ENCODE measurements at regions not wholly inside any gene's neighbourhood (a gene's known extent, or its start where the extent isn't known, plus 50 kb on each side); places are given as distances from the start of the nearest gene placed in this dataset.

DNA sequence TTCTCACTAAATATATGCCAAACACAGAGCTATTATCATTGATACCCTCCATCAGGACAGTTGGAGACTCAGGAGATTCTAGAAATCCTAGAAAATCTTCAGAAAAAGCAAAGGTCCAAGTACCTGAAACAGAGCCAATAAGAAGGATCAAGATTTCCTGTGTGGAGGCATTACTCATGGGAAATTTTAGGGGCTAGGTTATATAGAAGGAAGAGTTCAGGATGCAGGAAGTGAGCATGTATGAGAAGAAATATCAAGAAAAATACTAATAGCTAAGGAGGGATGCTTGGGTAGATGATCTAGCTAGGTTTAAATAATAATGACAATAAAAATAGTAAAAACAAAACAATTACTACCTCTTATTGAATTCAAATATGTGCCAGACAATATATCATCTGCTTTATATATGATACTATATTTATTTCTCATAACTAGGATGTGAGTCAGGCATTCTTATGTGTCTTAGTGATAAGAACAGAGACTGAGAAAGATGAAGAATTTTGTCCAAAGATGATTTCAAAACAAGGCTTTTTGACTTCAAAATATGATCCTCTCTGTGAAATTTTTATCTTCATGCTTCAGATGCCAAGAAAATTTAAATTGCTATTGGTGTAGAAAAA lies 66.4 kb upstream of the HHIP start:
- no peak for DNase-seq

- DNase-seq: no peak
Measured at GRCh38 chr4:144580430-144580829, 65.5 kb upstream of the HHIP start.

DNA sequence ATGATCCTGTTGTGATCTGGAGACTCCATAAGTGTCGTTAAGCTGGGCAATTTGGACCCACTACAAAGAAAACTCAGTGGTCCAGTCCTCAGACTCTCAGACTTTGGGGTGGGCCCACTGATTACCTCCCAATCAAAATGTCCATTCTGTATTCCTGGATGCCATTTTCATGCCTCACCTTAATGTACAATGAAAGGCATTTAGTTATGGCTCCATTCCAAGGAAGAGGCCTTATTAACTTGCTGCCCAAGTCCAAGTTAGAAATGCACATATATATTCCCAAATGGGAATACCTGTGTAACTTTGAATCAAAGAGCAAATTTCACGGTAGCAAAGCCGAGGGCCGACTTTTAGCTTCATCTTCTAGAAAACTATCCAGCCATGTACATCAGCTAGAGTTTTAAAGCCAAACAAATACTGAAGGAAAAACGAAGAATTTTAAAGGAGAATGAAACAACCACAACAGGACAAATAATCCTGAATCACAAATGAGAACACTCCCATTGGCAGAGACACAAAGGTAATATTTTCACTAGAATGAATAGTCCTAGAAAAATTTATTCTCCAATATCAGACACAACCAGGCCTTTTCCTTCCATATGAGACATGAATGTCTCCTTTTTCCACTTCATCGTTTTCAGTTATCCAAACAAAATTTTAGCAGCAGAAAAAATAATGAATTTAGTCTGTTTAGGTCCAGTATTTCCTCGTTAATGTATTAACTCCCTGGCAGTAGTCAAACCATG lies 63.7 kb upstream of the HHIP start:
- DNase-seq: no peak

- peak; percentile 24 for DNase-seq
Measured at GRCh38 chr4:144582975-144583374, 63.0 kb upstream of the HHIP start.

DNA sequence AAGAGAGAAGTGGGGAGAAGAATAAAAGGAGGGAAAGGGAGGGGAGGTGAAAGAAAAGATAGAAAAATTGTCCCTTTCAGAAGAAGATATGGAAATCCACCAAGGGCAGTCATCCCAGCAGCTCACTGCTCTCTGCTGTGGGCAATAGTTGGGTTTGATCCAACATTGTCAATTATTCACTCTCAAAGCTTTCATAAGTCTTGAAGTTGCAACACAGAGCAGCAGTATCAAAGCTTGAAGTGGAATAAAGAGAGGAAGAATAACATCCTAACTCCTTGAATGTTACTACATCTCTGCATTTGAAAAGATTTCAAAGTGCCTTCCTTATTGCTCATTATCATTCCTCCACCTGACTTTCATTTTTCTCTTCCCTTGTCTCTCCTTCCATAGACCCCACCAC lies 62.3 kb upstream of the HHIP start:
- no peak for DNase-seq

GRCh38 chr4:144584428-144584827 lies 61.5 kb upstream of the HHIP start:
- peak; percentile 19 for DNase-seq

DNA sequence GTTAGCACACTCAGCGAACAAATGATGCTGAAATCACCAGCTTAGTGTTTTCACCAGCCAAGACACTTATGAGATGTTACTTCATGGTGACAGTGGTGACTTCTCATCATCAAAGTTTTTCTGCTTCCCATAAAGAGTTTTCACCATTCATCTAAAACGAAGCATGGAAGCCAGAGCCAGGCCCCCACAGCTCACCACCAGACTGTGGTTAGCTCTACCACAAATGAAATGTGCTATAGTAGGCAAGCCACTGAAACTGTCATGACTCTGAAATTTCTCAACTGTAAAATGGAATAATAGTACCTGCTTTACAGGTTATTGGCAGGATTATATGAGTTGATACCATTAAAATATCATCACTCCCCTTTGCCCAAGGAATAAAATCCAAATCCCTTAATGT lies 56.4 kb upstream of the HHIP start:
- no peak for DNase-seq

- DNase-seq: no peak
Measured at GRCh38 chr4:144590020-144590419, 55.9 kb upstream of the HHIP start.

DNA sequence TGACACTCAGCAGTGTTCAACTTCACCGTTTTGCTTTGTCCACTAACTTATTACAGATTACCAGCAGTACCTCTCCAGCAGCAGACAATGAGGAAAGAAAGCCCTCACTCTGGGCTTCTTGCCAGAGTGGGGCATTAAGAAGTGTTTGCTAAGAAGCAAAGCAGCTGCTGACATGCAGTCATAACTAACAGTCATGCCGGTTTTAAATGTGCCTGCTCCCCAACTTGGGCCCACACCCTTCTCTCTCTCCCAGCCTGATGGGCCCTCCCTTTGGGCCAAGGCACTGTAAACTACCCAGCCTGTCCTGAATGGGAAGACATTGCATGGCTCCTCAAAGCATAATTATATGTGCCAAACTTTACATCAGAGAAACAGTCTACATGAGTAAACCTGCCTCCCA lies 54.6 kb upstream of the HHIP start:
- peak; percentile 11 for DNase-seq

DNA sequence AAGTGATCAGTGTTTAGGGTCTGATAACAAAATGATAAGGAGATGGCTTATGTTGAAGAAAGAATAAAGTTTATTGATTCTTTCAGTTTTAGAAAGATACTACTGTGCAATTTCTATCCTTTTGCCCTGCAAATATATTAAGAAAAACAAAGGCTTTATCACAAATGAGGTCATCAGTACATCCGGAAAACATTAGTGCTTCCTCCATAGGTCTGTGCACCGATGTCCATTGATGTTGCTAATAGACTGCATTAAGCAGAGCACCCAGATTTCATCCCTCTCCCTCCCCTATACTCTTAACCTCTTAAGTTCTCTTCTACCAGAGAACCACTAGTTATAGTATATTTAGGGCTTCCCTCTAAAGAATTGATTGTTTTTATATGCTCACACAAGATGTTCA lies 53.7 kb upstream of the HHIP start:
- no peak for DNase-seq

- DNase-seq: no peak
Measured at GRCh38 chr4:144594471-144594986, 51.4 kb upstream of the HHIP start.

GRCh38 chr4:144595681-144596080 lies 50.3 kb upstream of the HHIP start:
- DNase-seq: no peak

All from DMS153 (cell line).